ENCODE measurements at regions not wholly inside any gene's neighbourhood (a gene's known extent, or its start where the extent isn't known, plus 50 kb on each side); places are given as distances from the start of the nearest gene placed in this dataset.
A peak's percentile ranks its signal among the peaks of the same experiment; 100 is the strongest.
"Not testable (repeated sequence)": the region's sequence is repeated elsewhere in the genome, so short reads cannot be mapped to it uniquely, and the experiment has no call there.

GRCh38 chr15:91431041-91431715 is 331.1 kb downstream of the SV2B start:
- FAIRE-seq (no peak), DNase-seq (ENCODE audit: insufficient read length, low spot score) (no peak)
- TF ChIP-seq POLR2A (IDR thresholded peaks at IDR 0.05; ENCODE audit: low read depth, low read length) = no peak

- DNase-seq (ENCODE audit: insufficient read length, low spot score) (no peak), FAIRE-seq (no peak)
- no peak for TF ChIP-seq POLR2A (IDR thresholded peaks at IDR 0.05; ENCODE audit: low read depth, low read length)
Measured at GRCh38 chr15:91435113-91435512, 335.1 kb downstream of the SV2B start.

DNA sequence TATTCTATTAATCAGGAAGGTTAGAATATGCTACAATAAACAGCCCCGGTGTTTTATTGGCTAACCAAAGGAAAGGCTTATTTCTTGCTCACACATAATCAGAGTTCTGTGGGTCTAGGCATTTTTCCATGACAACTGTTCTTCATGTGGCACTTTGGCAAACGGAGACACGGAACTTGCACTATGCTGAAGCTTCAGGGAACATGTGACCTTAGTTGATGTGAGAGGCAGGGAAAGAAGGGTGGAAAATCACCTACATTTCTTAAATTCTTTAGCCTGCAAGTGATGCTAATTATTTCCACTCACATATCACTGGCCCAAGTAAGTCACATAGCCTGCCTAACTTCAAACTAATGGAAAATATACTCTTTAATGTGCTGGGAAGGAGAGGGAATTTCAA is 344.6 kb downstream of the SV2B start:
- DNase-seq (ENCODE audit: insufficient read length, low spot score) = no peak
- TF ChIP-seq POLR2A (IDR thresholded peaks at IDR 0.05; ENCODE audit: low read depth, low read length) = no peak
- FAIRE-seq = no peak

DNA sequence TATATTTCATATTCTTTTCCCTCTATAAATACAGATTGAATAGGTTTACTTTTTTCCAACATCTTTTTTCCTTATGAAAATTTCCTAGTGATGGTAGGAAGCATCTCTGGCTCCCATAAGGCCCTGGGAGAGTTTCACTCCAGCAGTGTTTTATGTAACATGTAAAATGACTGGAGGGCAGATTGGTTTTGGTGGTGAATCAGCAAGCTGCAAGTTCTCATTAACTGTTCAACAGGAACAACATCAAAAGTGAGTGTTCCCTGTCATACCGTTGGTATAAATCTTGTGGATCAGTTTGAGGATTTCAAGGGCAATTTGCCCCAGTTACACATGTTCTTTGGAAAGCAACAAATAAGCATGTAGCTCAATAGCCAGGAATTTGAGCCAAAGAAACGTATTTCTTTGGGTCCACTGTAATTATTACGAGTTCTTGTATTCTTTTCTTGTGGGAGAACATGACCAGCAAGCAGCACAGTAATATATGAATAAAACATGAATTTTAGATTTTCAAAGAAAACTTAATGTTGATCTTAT is 345.7 kb downstream of the SV2B start:
- DNase-seq (ENCODE audit: insufficient read length, low spot score) (no peak), FAIRE-seq (no peak)
- TF ChIP-seq POLR2A (IDR thresholded peaks at IDR 0.05; ENCODE audit: low read depth, low read length) = no peak

DNA sequence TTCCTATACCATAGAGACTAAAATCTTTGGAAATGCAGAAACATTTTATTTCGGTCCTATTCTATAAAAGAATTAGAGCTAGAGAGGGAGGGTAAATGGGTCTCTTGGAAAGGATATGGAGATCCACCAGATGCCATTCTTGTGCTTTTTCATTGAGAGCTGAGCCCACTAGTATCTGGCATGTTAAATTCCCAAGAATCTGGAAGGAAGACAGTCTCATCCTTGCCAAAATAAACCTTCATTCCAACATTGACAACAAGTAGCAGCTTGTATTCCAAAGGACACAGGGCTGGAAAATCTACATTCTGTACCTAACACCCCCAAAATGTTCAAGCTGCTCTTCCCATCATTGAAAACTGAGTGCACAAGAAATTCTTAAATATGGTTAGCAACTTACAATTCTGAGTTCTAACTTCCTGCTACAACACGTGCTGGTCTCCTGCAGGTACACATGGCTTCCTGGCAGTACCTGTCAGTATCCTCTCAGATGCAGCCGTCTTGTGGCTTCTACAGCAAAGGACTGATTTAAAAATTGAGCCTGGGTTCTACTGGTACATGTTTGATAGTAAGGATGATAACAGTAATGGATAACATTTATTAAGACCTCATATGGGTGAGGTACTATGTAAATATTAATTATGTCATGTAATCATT is 348.1 kb downstream of the SV2B start:
- TF ChIP-seq POLR2A (IDR thresholded peaks at IDR 0.05; ENCODE audit: low read depth, low read length) = no peak
- DNase-seq (ENCODE audit: insufficient read length, low spot score) (no peak), FAIRE-seq (no peak)

GRCh38 chr15:91453376-91453775 is 353.3 kb downstream of the SV2B start:
- FAIRE-seq; DNase-seq (ENCODE audit: insufficient read length, low spot score): not testable (repeated sequence)

DNA sequence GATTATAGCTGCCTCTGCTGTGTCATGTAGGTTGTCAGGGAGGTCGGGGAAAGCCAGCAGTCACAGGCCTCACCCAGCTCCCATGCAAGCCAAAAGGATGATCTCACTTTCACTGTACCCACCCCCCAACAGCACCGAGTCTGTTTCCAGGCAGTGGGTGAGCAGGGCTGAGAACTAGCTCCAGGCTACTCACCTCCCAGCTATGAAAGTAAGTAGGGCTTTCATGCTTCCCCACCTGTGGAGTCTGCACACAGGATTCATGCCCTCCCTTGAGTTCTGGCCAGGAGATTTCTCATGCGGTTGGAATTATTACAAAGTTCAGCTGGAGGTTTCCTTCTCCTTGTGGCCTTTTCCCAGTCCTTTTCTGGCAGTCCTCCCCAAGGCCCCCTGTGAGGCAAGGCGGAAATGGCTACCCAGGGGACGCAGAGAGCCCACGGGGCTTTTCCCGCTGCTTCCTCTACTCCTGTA is 356.2 kb downstream of the SV2B start:
- TF ChIP-seq POLR2A (IDR thresholded peaks at IDR 0.05; ENCODE audit: low read depth, low read length) = no peak
- FAIRE-seq (peak; percentile 95), DNase-seq (ENCODE audit: insufficient read length, low spot score) (peak; percentile 12)

DNA sequence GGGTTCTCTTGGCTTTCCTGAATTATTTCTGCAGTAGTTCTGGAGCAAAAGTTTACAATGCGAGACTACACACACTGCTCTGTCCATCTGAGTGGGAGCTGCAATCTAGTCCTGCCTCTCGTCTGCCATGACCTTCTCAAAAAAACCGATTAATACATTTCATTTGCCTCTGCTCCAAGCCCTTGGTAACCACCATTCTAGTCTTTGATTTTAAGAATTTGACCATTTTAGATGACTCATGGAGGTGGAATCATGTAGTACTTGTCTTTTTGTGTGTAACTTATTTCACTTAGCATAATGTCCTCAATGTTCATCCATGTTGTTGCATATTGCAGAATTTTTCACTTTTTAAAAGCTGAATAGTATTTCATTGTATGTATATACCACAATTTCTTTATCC is 356.9 kb downstream of the SV2B start:
- no peak for DNase-seq (ENCODE audit: insufficient read length, low spot score)
- no peak for FAIRE-seq
- no peak for TF ChIP-seq POLR2A (IDR thresholded peaks at IDR 0.05; ENCODE audit: low read depth, low read length)

DNA sequence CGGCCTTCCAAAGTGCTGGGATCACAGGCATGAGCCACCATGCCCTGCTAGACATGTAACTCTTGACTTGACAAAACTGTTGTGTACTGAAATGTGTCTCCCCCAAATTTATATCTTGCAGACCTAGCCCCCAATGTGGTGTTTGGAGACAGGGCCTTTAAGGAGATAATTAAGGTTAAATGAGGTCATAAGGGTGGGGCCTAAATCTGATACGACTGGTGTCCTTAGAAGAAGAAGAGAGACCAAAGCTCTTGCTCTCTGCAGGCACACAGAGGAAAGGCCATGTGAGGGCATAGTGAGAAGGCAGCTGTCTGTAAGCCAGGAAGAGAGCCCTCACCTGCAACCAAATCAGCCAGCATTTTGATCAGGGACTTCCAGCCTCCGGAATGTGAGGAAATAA is 361.3 kb downstream of the SV2B start:
- TF ChIP-seq POLR2A (IDR thresholded peaks at IDR 0.05; ENCODE audit: low read depth, low read length) = no peak
- DNase-seq (ENCODE audit: insufficient read length, low spot score) (no peak), FAIRE-seq (no peak)

- FAIRE-seq = no peak
- no peak for DNase-seq (ENCODE audit: insufficient read length, low spot score)
- TF ChIP-seq POLR2A (IDR thresholded peaks at IDR 0.05; ENCODE audit: low read depth, low read length) = no peak
Measured at GRCh38 chr15:91465086-91465485, 365.0 kb downstream of the SV2B start.

DNA sequence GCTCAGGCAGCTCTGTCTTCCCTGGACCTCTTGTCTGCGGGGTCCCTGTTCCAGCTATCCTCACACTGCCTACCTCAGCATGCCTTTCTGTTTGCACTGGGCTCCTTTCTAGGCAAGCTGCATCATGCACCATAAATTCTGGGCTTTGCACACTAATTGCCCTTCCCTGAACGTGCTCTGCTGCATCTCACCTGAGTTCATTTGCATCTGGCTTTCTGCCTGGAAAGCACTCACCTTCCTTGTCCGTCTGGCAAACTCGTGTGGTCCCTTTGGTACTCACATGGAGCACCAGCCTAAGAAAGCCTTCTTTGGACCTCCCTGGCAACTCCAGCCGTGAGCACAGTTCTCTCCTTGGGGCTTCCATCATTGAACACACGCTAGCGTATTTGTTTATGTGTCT is 365.6 kb downstream of the SV2B start:
- TF ChIP-seq POLR2A (IDR thresholded peaks at IDR 0.05; ENCODE audit: low read depth, low read length) = no peak
- no peak for FAIRE-seq
- DNase-seq (ENCODE audit: insufficient read length, low spot score) = no peak

- FAIRE-seq (no peak), DNase-seq (ENCODE audit: insufficient read length, low spot score) (no peak)
- no peak for TF ChIP-seq POLR2A (IDR thresholded peaks at IDR 0.05; ENCODE audit: low read depth, low read length)
Measured at GRCh38 chr15:91468871-91469580, 369.0 kb downstream of the SV2B start.

DNA sequence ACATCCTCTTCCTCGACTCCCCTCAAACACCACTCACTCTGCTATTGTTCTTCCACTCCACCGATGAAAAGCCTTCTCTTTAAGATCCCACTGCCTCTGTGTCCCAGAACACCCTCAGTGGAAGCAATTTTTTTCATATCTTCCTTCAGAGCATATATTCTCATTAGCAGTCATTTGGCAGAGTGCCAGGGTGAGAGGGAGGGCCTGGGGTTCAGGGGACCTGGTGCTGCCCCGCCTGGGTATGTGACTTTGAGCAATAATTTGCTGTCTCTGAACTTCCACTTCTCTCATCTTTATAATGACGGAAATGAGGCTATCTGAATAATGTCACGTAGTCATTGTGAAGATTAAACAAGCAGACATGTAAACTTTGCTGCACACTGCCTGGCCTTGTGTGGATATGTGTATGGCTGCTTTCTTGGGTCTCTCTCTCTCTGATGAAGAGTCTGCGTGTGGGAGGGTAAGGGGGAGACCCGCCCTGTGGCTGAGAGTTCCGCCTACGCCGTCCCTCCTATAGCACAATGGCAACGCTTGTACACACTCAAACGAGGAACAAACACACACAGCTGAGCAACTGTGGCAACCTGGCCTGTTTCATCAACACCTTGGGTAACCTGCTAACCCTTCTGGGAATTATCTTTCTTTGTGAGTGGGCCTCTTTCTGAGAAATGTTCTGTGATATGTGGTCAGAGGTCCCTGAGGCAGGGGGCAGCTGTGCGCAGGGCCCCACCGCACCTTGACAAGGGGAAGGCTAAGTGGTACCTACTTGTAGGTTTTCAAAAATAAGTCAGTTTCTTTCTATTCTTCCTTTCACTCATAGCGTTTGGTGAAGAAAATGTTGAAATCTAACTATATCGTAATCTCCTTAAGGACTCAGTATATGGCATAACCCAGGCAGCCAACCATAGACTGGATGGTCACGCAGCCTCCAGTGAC is 369.8 kb downstream of the SV2B start:
- no peak for DNase-seq (ENCODE audit: insufficient read length, low spot score)
- FAIRE-seq = no peak
- TF ChIP-seq POLR2A (IDR thresholded peaks at IDR 0.05; ENCODE audit: low read depth, low read length) = no peak

Measured in H54 (cell line).